ENCODE measurements at regions not wholly inside any gene's neighbourhood (a gene's known extent, or its start where the extent isn't known, plus 50 kb on each side); places are given as distances from the start of the nearest gene placed in this dataset.

- TF ChIP-seq RAD21 (IDR thresholded peaks at IDR 0.05; ENCODE audit: low read depth) (no peak), TEAD4 (IDR thresholded peaks at IDR 0.05) (no peak), TAF1 (IDR thresholded peaks at IDR 0.05; ENCODE audit: low read depth) (no peak), CEBPB (IDR thresholded peaks at IDR 0.05) (no peak), REST (IDR thresholded peaks at IDR 0.05; ENCODE audit: low read depth) (no peak), NFIC (IDR thresholded peaks at IDR 0.05) (no peak), ZBTB7A (IDR thresholded peaks at IDR 0.05; ENCODE audit: low read depth) (no peak), CREB1 (IDR thresholded peaks at IDR 0.05; ENCODE audit: low read depth) (no peak), YY1 (IDR thresholded peaks at IDR 0.05; ENCODE audit: low read depth) (no peak), EP300 (IDR thresholded peaks at IDR 0.05; ENCODE audit: borderline replicate concordance) (no peak), USF1 (IDR thresholded peaks at IDR 0.05) (no peak), MAX (IDR thresholded peaks at IDR 0.05) (no peak), TCF12 (IDR thresholded peaks at IDR 0.05; ENCODE audit: low read depth) (no peak), FOXM1 (IDR thresholded peaks at IDR 0.05; ENCODE audit: borderline replicate concordance, low read depth) (no peak)
Measured at GRCh38 chr20:53827292-53828087, 233.9 kb upstream of the ZNF217 start.

Data from Ishikawa (cell line).